GM21447 (cell line): ENCODE measurements at regions not wholly inside any gene's neighbourhood (a gene's known extent, or its start where the extent isn't known, plus 50 kb on each side); places are given as distances from the start of the nearest gene placed in this dataset.
"Not testable (repeated sequence)": the region's sequence is repeated elsewhere in the genome, so short reads cannot be mapped to it uniquely, and the experiment has no call there.

Experiments
- ATAC-seq: cut with Tn5 transposase; IDR thresholded peaks from one replicate; pipeline ENCODE4 v1.9.1; 2021; ENCODE audit not compliant: unreplicated experiment

DNA sequence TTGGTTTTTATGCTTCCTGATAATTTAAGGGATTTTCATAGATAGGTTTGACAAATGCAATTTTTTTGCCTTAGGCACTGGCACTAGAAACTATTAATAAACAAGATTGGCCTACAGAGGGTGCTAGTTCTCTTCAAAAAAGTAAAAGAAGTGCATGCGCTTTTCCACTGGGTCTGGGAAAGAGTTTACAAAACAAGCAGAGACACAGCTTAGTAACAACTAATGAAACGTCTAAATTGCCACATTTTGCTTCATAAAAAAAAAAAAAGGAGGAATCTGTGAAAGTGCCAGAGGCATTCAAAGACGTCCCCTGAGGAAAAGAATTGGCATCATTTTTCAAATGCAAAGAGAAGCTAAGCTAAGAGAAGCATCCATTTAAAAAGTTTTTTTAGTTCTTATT lies 58.3 kb upstream of the EEA1 start:
- peak; percentile 26 for ATAC-seq

DNA sequence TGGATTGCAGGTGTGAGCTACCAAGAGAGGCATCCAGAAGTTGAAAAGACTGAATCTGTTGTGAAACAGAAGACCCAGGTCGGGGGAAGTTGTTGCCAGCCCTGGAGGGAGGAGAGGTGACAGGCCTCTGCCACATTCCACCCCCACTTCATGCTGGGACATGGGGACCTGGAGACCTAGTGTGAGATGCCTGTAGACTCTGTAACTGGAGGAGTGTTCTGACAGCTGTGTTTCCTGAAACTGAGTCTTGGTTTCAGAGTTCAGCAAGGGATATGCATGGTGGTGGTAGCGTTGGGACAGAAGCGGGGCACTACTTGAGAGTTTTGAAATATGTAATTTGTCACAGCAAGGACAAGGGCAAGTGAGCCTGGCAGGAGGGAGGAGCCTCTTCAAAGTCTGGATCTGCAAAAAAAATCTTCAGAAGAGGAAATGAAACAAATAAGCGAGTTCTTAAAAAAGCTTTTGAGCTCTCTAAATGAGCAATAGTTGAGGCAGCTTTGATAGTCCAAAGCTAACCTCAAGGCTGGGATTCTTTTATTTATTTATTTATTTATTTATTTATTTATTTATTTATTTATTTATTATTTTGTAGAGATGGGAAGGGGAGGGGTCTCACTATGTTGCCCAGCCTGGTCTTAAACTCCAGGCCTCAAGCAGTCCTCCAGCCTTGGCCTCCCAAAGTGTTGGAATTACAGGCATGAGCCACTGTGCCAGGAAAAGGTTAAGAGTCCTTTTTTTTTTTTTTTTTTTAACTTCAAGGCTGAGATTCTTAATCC lies 58.9 kb upstream of the EEA1 start:
- ATAC-seq, result peak; percentile 79

DNA sequence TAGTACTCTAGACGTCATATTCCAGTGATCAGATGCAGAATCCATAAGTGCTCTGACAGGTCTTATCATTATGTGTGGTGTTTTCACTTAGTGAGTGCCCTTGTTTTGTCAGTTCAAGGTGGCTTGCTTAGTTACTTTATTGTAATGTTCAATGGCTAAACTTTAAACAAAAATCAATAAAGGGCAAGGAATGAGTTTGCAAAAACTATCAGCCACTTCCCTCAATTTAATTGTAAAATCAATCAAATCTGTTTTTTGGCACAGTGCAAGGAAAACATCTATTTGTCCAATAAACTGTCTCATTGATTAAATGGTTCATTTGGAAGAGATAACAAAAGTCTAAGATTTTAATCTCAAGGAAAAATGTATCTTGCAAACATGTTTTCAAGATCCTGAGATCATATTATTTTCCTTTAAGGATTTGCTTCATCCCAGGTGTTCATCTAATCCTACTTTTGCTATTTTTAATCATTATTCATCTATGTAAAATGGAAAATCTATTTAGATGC lies 59.6 kb upstream of the EEA1 start:
- no peak for ATAC-seq

DNA sequence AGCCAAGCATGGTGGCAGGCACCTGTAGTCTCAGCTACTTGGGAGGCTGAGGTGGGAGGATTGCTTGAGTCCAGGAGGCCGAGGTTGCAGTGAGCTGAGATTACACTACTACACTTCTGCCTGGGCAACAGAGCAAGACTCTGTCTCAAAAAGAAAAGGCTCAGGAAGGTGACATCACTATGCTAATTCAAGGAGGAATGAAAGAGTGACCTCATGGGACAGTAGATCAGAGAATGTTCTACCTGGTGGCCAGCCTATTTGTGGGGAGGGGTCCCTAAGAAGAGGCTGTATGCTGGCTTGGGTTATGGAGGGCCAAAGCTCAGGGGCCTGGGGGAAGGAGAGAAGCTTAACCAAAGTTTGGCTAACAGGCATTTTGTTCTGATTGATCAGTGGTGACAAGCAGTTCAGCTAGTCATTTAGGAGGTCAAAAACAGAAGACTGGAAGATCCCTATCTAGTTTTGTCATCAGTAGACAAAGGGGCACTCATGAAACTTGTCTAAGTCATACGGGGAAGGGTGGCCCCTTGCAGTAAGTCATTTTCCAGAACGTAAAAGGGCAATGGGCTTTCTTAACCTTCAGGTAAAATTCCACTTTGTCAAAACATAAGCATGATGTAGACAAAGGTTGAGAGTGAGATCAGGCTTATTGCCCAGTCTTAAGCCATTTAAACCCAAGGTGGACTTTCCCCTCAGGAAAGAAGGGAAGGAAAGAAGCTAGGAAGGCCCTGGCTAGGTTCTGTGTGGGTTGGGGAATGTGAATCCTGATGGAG lies 60.8 kb upstream of the EEA1 start:
- peak; percentile 34 for ATAC-seq

DNA sequence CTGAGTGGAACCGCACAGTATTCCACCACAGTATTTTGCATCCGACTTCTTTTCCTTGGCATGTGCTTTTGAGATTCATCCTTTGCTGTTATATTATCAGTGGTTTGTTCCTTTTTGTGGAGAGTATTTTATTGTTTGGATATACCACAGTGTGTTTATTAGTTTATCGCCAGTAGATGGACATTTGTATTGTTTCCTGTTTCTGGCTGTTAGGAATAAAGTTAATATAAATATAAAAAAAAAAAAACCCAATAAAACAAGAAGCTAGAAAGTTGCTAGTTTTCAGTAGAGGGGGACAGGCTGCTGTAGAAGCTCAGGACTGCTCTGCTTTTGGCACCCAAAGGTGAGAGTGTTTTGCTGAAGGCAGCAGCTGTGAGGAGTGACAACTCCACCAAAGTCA lies 62.0 kb upstream of the EEA1 start:
- no peak for ATAC-seq

DNA sequence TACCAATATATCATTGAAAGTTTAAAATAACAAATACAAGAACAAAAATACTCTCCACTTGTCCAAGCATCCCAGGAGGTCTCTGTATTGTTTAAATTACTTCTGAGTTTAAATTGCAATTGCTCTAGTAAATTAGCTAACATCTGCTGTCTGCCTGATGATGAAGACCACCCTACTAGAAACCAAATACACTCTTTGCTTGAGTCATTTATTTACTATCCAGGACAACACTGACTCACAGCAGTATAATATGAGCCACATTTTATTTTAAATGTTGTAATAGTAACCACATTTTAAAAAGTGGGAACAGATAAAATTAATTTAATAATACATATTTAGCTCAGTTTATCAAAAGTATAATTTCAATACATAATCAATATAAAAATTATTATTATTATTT lies 62.9 kb upstream of the EEA1 start:
- ATAC-seq, result no peak

DNA sequence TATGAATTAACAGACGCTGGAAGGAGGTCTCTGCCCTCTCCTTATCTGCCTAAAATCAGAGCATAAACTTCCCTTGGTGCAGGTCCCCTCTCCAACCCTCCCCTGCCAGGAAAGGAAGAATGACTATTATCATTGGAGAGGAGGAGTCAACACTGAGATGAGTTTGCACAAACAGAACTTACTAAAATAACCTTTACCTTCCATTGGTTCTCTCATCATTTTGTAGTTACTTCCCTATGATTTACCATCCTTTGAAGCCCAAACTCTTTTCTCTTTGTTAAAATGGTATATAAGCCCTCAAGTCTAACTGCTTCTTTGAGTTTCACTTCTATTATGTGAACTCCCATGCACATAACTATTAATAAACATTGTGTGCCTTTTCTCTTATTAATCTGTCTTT lies 64.2 kb upstream of the EEA1 start:
- ATAC-seq, result no peak

DNA sequence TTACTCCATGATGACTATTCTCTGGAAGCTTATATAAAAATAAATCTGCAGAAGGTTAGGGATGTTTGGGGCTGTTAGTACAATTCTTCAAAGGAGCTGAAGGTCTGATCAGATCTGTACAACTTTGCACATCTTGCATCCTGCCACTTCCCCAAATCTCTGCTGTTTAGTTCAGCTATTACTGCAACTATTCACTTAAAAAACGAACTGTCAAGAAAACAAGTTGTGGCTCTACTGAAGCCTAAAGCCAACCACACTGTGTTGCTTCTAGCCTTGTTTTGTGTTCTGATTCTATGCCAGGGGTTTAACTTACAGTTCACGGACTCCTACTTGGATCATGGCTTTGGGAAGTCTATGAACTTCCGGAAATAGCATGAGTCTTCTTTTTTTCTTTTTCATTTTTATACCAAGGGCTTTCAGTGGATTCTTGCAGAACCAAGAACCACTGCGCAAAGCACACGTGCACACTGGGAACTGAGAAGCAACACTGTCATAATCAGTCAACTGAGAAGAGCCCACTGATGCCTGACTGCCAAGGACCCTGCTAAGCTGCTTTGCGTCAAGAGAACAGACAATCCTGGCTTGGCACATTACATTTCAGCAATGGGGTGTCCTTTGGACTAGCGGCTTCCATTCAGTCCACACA lies 66.3 kb upstream of the EEA1 start:
- peak; percentile 86 for ATAC-seq

DNA sequence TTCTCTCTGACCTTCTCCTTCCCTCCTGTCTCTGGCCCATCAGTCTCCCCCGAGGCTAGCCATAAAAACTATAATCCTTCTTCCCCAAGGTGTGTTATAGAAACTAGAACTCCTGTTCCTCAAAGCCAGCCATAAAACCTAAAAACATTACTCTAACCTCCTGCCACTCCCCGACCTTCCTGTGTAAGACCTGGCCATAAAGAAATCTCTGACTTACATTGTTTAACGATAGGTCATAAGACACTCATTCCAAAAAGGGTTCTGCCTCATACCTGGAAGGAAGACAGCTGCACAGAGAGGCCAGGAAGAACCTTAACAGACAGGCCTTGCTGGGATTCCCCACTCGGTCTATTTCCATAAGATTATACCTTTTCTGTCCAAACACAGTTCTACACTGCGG lies 70.9 kb upstream of the EEA1 start:
- no peak for ATAC-seq

DNA sequence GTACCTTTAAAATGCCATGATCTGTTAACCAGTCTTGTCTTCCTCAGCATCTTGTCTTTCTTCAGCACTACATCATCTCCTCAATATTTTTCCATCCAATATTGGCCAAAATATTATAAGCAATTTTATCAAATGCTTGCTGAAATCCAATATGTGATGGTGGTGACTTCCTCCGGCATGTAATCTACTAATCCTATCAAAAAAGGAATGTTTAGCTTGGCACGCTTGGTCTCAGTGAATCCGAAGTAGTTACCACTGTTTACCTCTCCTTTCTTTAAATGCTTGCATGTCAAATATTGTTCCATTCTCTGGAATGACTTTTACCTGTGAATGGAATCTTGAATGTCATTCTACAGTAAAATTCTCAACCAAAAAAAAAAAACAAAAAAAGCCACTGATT lies 72.3 kb upstream of the EEA1 start:
- no peak for ATAC-seq

DNA sequence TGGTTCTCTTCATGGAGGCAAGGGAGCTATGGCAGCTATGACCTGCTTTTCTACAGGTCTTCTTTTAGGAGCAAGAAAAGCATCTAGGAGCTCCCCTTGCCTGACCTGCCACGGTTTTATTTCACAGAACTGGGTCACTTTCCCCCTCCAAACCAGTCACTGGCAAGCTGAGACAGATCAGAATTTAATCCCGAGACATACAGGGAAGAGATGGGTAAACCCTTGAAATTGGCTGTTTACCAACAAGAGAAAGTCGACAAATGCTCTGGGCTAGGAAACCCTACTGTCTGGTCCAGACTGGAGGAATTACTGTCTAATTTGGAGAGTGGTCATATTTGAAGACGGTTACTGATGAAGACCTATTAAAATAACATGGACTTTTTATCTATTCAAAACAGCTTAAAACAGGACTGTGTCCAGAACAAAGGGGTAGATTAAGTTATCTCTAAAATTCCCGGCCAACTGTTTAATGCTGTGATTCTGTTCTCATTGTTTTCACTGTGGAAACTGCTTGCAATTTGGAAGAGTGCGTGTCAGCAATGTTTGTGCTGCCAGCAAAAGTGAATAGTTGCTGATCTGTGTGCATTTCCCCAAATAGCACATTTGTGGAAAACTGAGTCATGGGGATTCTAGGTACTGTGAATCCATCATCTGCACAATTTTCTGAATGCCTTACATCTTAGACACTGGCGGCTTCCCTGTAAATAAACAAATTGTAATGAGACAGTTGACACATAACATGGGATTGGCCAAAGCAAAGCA lies 73.4 kb upstream of the EEA1 start:
- ATAC-seq, result no peak

DNA sequence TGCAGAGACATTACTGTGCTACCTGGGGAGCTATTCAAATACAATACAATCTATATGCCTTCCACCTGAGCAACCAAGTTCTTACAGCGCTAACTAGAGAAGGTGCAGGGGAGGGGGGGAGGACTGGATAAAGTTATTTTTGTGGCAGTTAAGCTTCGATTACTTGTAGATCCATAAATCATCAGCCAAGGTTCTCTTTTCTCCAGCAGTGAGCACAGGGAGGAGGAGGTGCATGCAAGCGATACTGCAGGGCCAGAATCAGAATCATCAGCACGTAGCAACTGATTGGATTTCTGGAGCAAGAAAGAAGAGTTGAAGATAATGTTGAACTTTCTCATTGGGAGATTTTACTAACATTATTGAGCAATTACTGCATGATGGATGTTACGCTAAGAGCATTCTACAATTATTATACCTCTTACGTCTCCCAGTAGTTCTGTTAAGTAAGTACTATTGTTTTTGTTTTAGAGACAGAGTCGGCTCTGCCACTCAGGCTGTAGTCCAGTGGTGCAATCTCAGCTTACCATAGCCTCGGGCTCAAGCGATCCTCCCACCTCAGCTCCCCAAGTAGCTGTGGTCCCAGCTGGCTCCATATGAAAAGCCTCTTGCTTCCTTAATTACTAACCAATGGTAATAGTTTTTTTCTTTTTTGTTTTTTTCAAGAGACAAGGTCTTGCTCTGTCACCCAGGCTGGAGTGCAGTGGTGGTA lies 74.6 kb upstream of the EEA1 start:
- ATAC-seq, result no peak

DNA sequence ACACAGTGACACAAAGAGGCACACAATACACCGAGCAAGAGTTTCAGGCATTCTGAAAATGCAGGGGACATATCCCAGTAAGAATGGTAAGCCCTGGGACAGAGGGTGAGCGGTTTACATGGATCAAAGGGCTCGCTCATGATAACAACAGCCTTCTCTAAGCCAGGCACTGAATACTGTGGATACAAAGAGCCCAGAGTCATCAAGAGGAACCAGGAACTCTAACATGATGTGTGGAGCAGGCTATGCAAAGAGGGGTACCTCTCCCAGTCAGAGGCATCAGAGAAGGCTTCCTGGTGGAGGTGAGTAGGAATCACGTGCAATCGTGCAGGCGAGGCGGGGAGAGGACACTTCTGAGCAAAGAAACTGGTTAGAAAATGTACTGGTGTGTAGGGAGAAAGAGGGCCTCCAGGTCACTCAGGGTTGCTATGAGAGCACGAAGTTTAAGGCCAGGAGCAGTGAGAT lies 76.9 kb upstream of the EEA1 start:
- no peak for ATAC-seq

DNA sequence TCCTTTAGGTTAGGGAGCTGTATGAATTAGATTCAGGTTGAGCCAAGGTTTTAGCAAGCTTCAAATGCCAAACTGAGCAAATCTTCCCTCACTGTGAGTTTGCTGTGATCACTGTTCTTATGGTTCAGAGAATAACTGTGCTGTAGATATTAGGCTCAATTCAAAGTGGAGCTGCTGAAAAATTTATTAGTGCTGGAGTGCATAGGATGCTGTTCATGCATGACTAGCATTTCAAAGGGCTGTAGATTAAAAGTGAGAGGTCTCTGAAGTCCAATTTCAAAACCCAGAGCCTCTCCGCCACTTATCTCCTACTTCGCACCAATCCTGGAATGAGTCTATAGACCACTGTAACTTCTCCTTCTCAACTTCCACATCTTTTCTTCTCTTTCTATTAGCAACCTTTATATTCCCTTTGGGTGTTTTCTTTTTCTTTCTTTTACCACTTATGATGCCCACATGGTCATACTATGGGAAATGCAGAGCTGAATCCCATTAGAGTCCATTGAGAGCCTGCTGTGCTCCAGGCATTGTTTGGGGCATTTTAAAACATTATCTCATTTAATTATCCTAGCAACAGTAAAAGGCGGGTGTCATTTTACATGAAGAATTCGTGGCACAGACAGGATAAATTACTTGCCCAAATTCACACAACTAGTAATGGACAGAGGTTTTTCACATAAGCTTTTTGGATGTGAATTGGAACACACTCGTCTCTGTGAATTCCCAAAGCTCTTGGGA lies 77.5 kb upstream of the EEA1 start:
- ATAC-seq, result no peak

DNA sequence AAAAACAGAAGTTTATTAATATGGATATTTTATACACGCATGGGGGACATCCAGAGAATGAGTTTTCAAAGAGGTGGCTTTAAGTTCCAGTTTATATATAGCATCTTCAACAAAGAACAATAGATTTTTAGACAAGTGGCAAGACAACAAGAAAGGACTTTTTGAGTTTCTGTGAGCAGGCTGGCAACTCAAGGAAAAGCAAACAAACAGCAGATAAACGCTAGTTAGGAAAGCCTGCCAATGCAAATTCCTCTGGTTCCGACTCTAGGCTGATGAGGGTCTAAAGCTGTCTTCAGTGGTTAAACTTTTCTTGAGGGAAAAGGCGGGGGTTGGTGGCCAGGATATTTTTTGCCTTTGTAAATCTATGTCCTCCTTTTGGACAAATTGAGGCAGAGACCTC lies 78.4 kb upstream of the EEA1 start:
- no peak for ATAC-seq

DNA sequence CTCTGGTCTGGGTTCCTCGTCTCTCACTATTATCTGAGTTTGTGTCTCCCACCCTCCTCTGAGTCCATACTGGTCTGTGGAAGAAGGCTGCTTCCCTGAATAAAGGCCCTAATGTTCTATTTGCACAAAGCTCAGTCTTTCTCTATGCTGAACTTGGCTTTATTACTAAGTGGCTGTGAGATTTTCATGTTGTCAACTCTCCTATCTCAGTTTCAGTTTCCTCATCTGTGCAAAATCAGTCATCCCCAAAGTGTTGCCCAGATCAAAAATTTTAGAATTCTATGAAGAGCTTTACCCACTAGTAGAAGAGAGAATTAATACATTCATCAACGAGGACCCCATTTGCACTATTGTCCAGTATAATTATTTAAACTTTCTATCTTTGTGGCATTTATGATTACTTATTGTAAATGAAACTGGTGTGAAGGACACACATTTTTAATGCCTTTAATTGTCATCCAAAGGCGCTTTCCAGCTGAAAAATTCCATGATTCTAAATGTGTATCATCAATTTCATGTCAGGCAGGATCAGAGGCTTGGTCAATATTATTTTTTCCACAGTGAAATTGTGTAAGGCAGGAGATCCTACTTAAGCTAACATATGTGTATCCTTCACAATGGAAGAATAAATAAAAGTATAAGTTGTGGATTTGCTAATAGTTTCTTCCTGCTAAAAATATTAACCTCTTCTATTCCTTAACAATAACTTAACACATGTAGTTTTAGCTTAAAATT lies 79.1 kb upstream of the EEA1 start:
- ATAC-seq, result peak; percentile 93

DNA sequence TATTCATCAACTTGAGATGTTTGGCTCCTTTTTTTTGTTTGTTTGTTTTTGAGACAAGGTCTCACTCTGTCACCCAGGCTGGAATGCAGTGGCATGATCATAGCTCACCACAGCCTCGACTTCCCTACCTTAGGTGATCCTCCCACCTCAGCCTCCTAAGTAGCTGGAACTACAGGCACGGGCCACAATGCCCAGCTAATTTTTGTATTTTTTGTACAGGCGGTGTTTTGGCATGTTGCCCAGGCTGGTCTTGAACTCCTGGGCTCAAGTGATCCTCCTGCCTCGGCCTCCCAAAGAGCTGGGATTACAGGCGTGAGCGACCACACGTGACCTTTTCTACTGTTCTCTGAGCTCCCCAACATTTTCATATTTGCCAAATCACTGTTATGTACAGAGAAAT lies 79.8 kb upstream of the EEA1 start:
- ATAC-seq, result not testable (repeated sequence)

DNA sequence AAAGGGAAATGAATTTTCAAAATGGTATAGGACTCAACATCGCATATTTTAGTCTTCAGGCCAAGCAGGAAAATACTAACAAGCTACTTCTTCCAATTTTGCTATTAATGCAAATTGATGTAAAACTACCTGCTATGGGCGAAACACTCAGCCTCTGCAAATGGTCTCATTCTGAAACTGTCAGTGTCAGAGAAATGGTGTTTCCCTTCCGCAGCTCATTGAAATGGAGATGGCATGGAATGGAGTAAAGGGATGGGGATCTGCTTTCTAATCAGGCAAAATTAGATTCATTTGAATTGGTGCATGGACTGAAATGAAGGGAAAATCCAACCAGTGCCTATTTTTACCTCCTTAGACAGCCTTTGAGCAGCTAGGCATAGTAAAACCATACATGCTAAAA lies 80.4 kb upstream of the EEA1 start:
- no peak for ATAC-seq

DNA sequence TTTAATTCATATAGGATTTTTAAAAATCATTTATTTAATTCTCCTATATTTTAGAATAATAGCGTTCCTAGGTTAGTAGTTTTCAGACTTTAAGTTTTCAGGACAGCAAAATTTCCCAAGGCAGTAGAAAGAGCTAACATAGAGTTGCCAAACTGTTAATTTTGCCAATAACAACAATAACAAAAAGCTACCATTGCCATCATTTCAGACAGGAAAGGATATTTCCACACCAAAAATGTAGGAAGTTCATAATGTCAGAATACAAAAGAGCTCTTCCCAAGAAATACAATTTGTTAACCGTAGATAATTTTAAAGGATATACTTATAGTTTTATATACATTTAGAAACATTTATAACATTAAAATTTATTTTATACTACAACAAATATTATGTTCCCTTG lies 81.4 kb upstream of the EEA1 start:
- ATAC-seq, result no peak
